H1 (cell line): ENCODE measurements at regions not wholly inside any gene's neighbourhood (a gene's known extent, or its start where the extent isn't known, plus 50 kb on each side); places are given as distances from the start of the nearest gene placed in this dataset.
A peak's percentile ranks its signal among the peaks of the same experiment; 100 is the strongest.

Experiments
- CTCF ChIA-PET: fragments of 300-600 bp; sonication (Branson Sonifier 250); formaldehyde crosslinking; loops from one replicate; lab custom pipeline; 2021; ENCODE audit not compliant: partially characterized antibody; lab: Charles Lee
- POLR2A ChIA-PET: fragments of 300-600 bp; sonication (Branson Sonifier 250); formaldehyde crosslinking; loops from one replicate; lab custom pipeline; 2021; ENCODE audit warnings: inconsistent platforms; ENCODE audit not compliant: partially characterized antibody; lab: Charles Lee
- DNase-seq, 2 experiments: peaks; one replicate each; pipeline versions ENCODE4 v3.0.0 to v3.0.0-alpha.2; 2010 to 2022; ENCODE audit warnings: low spot score in 2 of 2, low read depth in 1 of 2, mixed read lengths in 1 of 2
- FAIRE-seq: peaks from 2 replicates; lab custom pipeline; 2011; peaks lifted over from hg19 to GRCh38; lab: Jason Lieb, UNC
- H2AFZ ChIP-seq: 2 replicates; pipeline ENCODE4 v1.8.1; 2012; ENCODE audit warnings: low read length, inconsistent platforms
- H2AK5ac ChIP-seq: 2 replicates; pipeline ENCODE4 v1.6.1; 2013; ENCODE audit warnings: low read depth, low read length
- H2BK120ac ChIP-seq: replicated peaks from 2 replicates; pipeline ENCODE3; 2013; ENCODE audit warnings: low read depth, low read length, inconsistent platforms
- H2BK12ac ChIP-seq: 2 replicates; pipeline ENCODE4 v1.6.1; 2013; ENCODE audit warnings: low read depth, low read length
- H2BK15ac ChIP-seq: 2 replicates; pipeline ENCODE4 v1.6.1; 2013; ENCODE audit warnings: low read length
- H2BK20ac ChIP-seq: 2 replicates; pipeline ENCODE4 v1.6.1; 2013; ENCODE audit warnings: low read length
- H2BK5ac ChIP-seq: 2 replicates; pipeline ENCODE4 v1.6.1; 2013; ENCODE audit warnings: low read depth, low read length
- H3K14ac ChIP-seq: 2 replicates; pipeline ENCODE4 v1.6.1; 2013; ENCODE audit warnings: inconsistent platforms; ENCODE audit not compliant: insufficient read length
- H3K18ac ChIP-seq: 2 replicates; pipeline ENCODE4 v1.6.1; 2013; ENCODE audit warnings: low read length; ENCODE audit errors: extremely low read depth
- H3K23ac ChIP-seq: 2 replicates; pipeline ENCODE4 v1.6.1; 2013; ENCODE audit warnings: inconsistent platforms; ENCODE audit not compliant: insufficient read length
- H3K23me2 ChIP-seq: 2 replicates; pipeline ENCODE4 v1.6.1; 2013; ENCODE audit warnings: low read depth, low read length
- H3K27ac ChIP-seq: 2 replicates; pipeline ENCODE4 v1.6.1; 2011; ENCODE audit warnings: low read depth, low read length, inconsistent platforms
- H3K27me3 ChIP-seq, 4 experiments: replicated peaks in 1 of 4; 1 replicate in 1 of 4; 2 replicates in 3 of 4; pipeline versions ENCODE4 v1.6.1 to v1.8.1; 2011 to 2013; ENCODE audit warnings: low read length in 3 of 4, mild to moderate bottlenecking in 3 of 4, inconsistent platforms in 2 of 4, mixed read lengths in 2 of 4, moderate library complexity in 1 of 4; ENCODE audit not compliant: control insufficient read depth in 3 of 4, insufficient read depth in 3 of 4; ENCODE audit errors: extremely low read depth in 1 of 4
- H3K36me3 ChIP-seq, 4 experiments: 2 replicates each; pipeline versions ENCODE4 v1.6.1 to v1.8.1; 2011 to 2013; ENCODE audit warnings: mild to moderate bottlenecking in 4 of 4, low read length in 3 of 4, moderate library complexity in 2 of 4, control low read depth in 1 of 4, inconsistent platforms in 1 of 4; ENCODE audit not compliant: insufficient read depth in 4 of 4, control insufficient read depth in 2 of 4
- H3K4ac ChIP-seq: replicated peaks from 2 replicates; pipeline ENCODE3; 2013; ENCODE audit warnings: low read length, low read depth, mixed read lengths, inconsistent platforms; ENCODE audit not compliant: insufficient read length
- H3K4me1 ChIP-seq, 4 experiments: replicated peaks in 1 of 4; 1 replicate in 1 of 4; 2 replicates in 3 of 4; pipeline versions ENCODE4 v1.6.1 to v1.8.1; 2011 to 2013; ENCODE audit warnings: low read length in 3 of 4, inconsistent platforms in 2 of 4, mixed read lengths in 1 of 4; ENCODE audit not compliant: insufficient read depth in 4 of 4, control insufficient read depth in 3 of 4
- H3K4me2 ChIP-seq, 2 experiments: 2 replicates each; pipeline versions ENCODE4 v1.6.1 to v1.8.1; 2011 to 2013; ENCODE audit warnings: low read depth in 2 of 2, low read length in 2 of 2, control low read depth in 1 of 2, inconsistent platforms in 1 of 2, mild to moderate bottlenecking in 1 of 2; ENCODE audit not compliant: insufficient read depth in 1 of 2
- H3K4me3 ChIP-seq, 4 experiments: fragments of 200-600, 300-600 bp in 1 of 4; sonication (generic), shearing (Covaris generic), sonication (Bioruptor Twin) in 1 of 4; 2 replicates each; pipeline versions ENCODE4 v1.5.1 to v1.8.1; 2011 to 2016; ENCODE audit warnings: low read length in 4 of 4, low read depth in 3 of 4, control low read depth in 2 of 4, inconsistent platforms in 2 of 4, mild to moderate bottlenecking in 2 of 4, mixed read lengths in 1 of 4, moderate library complexity in 1 of 4; ENCODE audit not compliant: insufficient read depth in 2 of 4; ENCODE audit errors: extremely low read depth in 1 of 4
- H3K56ac ChIP-seq: replicated peaks from 2 replicates; pipeline ENCODE3; 2013; ENCODE audit warnings: low read depth, mild to moderate bottlenecking, mixed read lengths, low read length, inconsistent platforms; ENCODE audit not compliant: insufficient read length
- H3K79me1 ChIP-seq: 2 replicates; pipeline ENCODE4 v1.6.1; 2013; ENCODE audit warnings: low read depth, low read length, control low read depth
- H3K79me2 ChIP-seq, 2 experiments: 2 replicates each; pipeline versions ENCODE4 v1.6.1 to v1.8.1; 2012 to 2013; ENCODE audit warnings: low read length in 2 of 2, mild to moderate bottlenecking in 2 of 2, inconsistent platforms in 1 of 2; ENCODE audit not compliant: insufficient read depth in 2 of 2, control insufficient read depth in 1 of 2
- H3K9ac ChIP-seq, 4 experiments: replicated peaks in 1 of 4; 1 replicate in 1 of 4; 2 replicates in 3 of 4; pipeline versions ENCODE4 v1.6.1 to v1.8.1; 2011 to 2013; ENCODE audit warnings: low read depth in 3 of 4, low read length in 3 of 4, control low read depth in 2 of 4, mild to moderate bottlenecking in 2 of 4, moderate library complexity in 2 of 4, inconsistent platforms in 1 of 4; ENCODE audit errors: extremely low read depth in 1 of 4
- H3K9me3 ChIP-seq, 2 experiments: 2 replicates each; pipeline versions ENCODE4 v1.6.1 to v1.8.1; 2012 to 2013; ENCODE audit warnings: mild to moderate bottlenecking in 2 of 2, moderate library complexity in 2 of 2, control low read depth in 1 of 2, inconsistent platforms in 1 of 2, low read depth in 1 of 2, low read length in 1 of 2, mixed read lengths in 1 of 2; ENCODE audit not compliant: insufficient read depth in 2 of 2
- H4K20me1 ChIP-seq, 2 experiments: replicated peaks in 1 of 2; 2 replicates each; pipeline versions ENCODE3 to v1.8.1; 2011 to 2013; ENCODE audit warnings: inconsistent platforms in 2 of 2, low read length in 2 of 2, mild to moderate bottlenecking in 1 of 2; ENCODE audit not compliant: insufficient read depth in 2 of 2, control insufficient read depth in 1 of 2
- H4K5ac ChIP-seq: 2 replicates; pipeline ENCODE4 v1.6.1; 2013; ENCODE audit warnings: low read length, low read depth, mixed read lengths, inconsistent platforms; ENCODE audit not compliant: insufficient read length
- H4K8ac ChIP-seq: 2 replicates; pipeline ENCODE4 v1.8.0; 2013; ENCODE audit warnings: mild to moderate bottlenecking, moderate library complexity, low read length, inconsistent platforms; ENCODE audit not compliant: insufficient read depth; ENCODE audit errors: extremely low read depth
- H4K91ac ChIP-seq: replicated peaks from 2 replicates; pipeline ENCODE3; 2013; ENCODE audit warnings: low read length, mixed read lengths, inconsistent platforms; ENCODE audit not compliant: insufficient read length
- BRCA1 ChIP-seq: IDR thresholded peaks from 2 replicates; pipeline ENCODE4 v1.6.1; 2012; ENCODE audit warnings: low read depth, low read length, improper control_type of control experiment
- CBX5 ChIP-seq: fragments of 300-800, 300-1000 bp; sonication (generic); IDR thresholded peaks from 2 replicates; pipeline ENCODE4 v1.7.1; 2016; ENCODE audit warnings: antibody characterized with exemption, low read length, low read depth
- CTCF ChIP-seq, 3 experiments: IDR thresholded peaks; 1 replicate in 2 of 3; 2 replicates in 1 of 3; pipeline versions ENCODE4 v1.5.1 to v1.6.1; 2011; ENCODE audit warnings: low read length in 3 of 3, mild to moderate bottlenecking in 3 of 3, inconsistent platforms in 2 of 3, low read depth in 1 of 3, moderate library complexity in 1 of 3; ENCODE audit not compliant: insufficient read depth in 1 of 3; ENCODE audit errors: control extremely low read depth in 1 of 3
- EZH2 ChIP-seq: fragments of 200-600 bp; sonication (generic); IDR thresholded peaks from 2 replicates; pipeline ENCODE4 v1.7.1; 2012; ENCODE audit warnings: low read depth, mild to moderate bottlenecking, moderate library complexity, low read length, inconsistent platforms; ENCODE audit not compliant: severe bottlenecking
- GTF2F1 ChIP-seq: IDR thresholded peaks from 2 replicates; pipeline ENCODE4 v1.6.1; 2012; ENCODE audit warnings: low read depth, low read length, improper control_type of control experiment, borderline replicate concordance
- HDAC2 ChIP-seq, 2 experiments: fragments of 300-600 bp in 1 of 2; sonication (generic) in 1 of 2; IDR thresholded peaks; 2 replicates each; pipeline ENCODE4 v1.6.1; 2011 to 2012; ENCODE audit warnings: low read depth in 2 of 2, low read length in 2 of 2, mild to moderate bottlenecking in 2 of 2, moderate library complexity in 2 of 2, borderline replicate concordance in 1 of 2, inconsistent platforms in 1 of 2
- MAFK ChIP-seq: IDR thresholded peaks from 2 replicates; pipeline ENCODE4 v1.6.1; 2012; ENCODE audit warnings: low read depth, mild to moderate bottlenecking, improper control_type of control experiment, low read length
- RFX5 ChIP-seq: IDR thresholded peaks from 2 replicates; pipeline ENCODE4 v1.6.1; 2011; ENCODE audit warnings: low read depth, low read length, improper control_type of control experiment, borderline replicate concordance
- SIN3A ChIP-seq, 2 experiments: IDR thresholded peaks in 1 of 2; conservative IDR thresholded peaks in 1 of 2; 2 replicates each; pipeline ENCODE4 v1.6.1; 2011 to 2012; ENCODE audit warnings: low read length in 2 of 2, improper control_type of control experiment in 1 of 2, low read depth in 1 of 2, mild to moderate bottlenecking in 1 of 2
- SIRT6 ChIP-seq: IDR thresholded peaks from one replicate; pipeline ENCODE4 v1.7.1; 2012; ENCODE audit warnings: low read length, inconsistent platforms
- TEAD4 ChIP-seq: IDR thresholded peaks from 2 replicates; pipeline ENCODE4 v1.6.1; 2012; ENCODE audit warnings: low read depth, low read length, inconsistent platforms, mixed read lengths
- WGBS, 2 experiments: shearing (Covaris generic) in 1 of 2; methylation state at CpG; one replicate each; pipeline versions ENCODE4 v1.1.6 to v1.1.7; 2013 to 2015; ENCODE audit warnings: low lambda C conversion rate in 2 of 2, mixed read lengths in 2 of 2, inconsistent platforms in 1 of 2, low coverage in 1 of 2, missing lambda C conversion rate in 1 of 2; ENCODE audit not compliant: insufficient replicate concordance in 2 of 2, insufficient coverage in 1 of 2, insufficient read length in 1 of 2; ENCODE audit errors: extremely low coverage in 1 of 2, missing lambda C conversion rate in 1 of 2; 5-methylcytosine and 5-hydroxymethylcytosine counted together

DNA sequence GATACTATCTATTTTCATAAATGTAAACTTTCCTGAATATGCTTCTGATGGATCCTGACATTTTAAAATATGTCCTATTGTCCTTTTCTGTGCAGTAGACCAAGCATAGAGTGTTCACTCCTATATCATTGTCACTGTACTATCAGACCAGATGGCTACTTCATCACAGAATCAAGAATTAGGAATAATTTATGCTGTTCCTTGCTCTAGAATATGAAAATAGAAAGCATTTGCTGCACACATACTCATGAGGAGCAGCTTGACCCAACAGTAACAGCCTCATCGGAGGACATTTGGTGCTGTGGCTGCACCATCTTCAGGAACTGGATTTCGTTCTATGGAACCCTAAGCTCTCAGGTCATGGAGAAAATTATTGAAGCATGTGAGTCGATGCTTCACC lies 468.9 kb upstream of the HNRNPA3 start:
- FAIRE-seq (no peak), DNase-seq (no peak)
- Histone ChIP-seq H3K4ac (no peak overlapping the region), H3K23ac (no peak overlapping the region), H2BK20ac (peak overlapping the region; percentile 74; the same call in 1 of the 2 replicates), H3K4me1 (peaks cover 3 to 24% (median 11%) of the 10 kb centered on the region in 4 experiments; a peak in 6 of 7 replicates), H3K4me3 (no peak overlapping the region), H2BK5ac (no peak overlapping the region), H3K79me1 (no peaks in the 10 kb centered on the region), H3K14ac (no peak overlapping the region), H3K27ac (no peak overlapping the region), H2BK120ac (peak overlapping the region; percentile 71), H3K9ac (no peak overlapping the region), H3K36me3 (no peaks in the 10 kb centered on the region), H4K5ac (peak overlapping the region; percentile 58), H3K79me2 (no peaks in the 10 kb centered on the region), H3K18ac (peak overlapping the region; percentile 26; the same call in 1 of the 2 replicates), H2BK12ac (no peak overlapping the region), H3K27me3 (no peaks in the 10 kb centered on the region), H2AK5ac (no peak overlapping the region), H2AFZ (peak overlapping the region; percentile 61; the same call in 1 of the 2 replicates), H3K56ac (no peak overlapping the region), H4K20me1 (no peaks in the 10 kb centered on the region), H4K8ac (no peak overlapping the region), H3K23me2 (no peaks in the 10 kb centered on the region), H2BK15ac (no peak overlapping the region), H4K91ac (peak overlapping the region; percentile 68), H3K9me3 (no peaks in the 10 kb centered on the region), H3K4me2 (no peak overlapping the region)
- ChIA-PET POLR2A (interaction anchor here (0.6 to 2.2 kb wide), 3 partner anchors 15 to 185 kb away, joined by 4 to 6 read pairs (median 5); no protein-coding TSS in a partner anchor), CTCF (interaction anchor here (0.8 to 1.5 kb wide), 3 partner anchors 21 to 91 kb away, joined by 3 to 5 read pairs (median 3); no protein-coding TSS in a partner anchor)
- 90% methylated on average over 3 of the region's 3 CpGs; no CpG with 5 or more reads in 1 of the 2 experiments for WGBS, 2 experiments
- no peak for TF ChIP-seq MAFK
- no peak for TF ChIP-seq TEAD4
- TF ChIP-seq EZH2: no peak
- no peak for TF ChIP-seq CTCF (IDR thresholded peaks at IDR 0.05; ENCODE audit: control extremely low read depth in 1 of 3, insufficient read depth in 1 of 3, low read depth in 1 of 3, low read length in 3 of 3)
- TF ChIP-seq GTF2F1: no peak
- no peak for TF ChIP-seq BRCA1
- TF ChIP-seq SIN3A (conservative IDR thresholded peaks at IDR 0.05 in 1 of 2, IDR thresholded peaks at IDR 0.05 in 1 of 2; ENCODE audit: low read depth in 1 of 2, low read length in 2 of 2): no peak
- no peak for TF ChIP-seq CBX5
- no peak for TF ChIP-seq HDAC2 (IDR thresholded peaks at IDR 0.05; ENCODE audit: borderline replicate concordance in 1 of 2, low read depth in 2 of 2, low read length in 2 of 2)
- TF ChIP-seq SIRT6: no peak
- no peak for TF ChIP-seq RFX5
